DMS79 (cell line): ENCODE measurements at regions not wholly inside any gene's neighbourhood (a gene's known extent, or its start where the extent isn't known, plus 50 kb on each side); places are given as distances from the start of the nearest gene placed in this dataset.

Experiments
- DNase-seq: peaks from one replicate; lab custom pipeline; 2025; lab: John Stamatoyannopoulos, UW

- no peak for DNase-seq
Measured at GRCh38 chr2:111219285-111219684, 98.6 kb downstream of the BCL2L11 start.

GRCh38 chr2:111219734-111220505 lies 99.2 kb downstream of the BCL2L11 start:
- DNase-seq, result no peak

GRCh38 chr2:111220962-111221361 lies 100.2 kb downstream of the BCL2L11 start:
- DNase-seq, result no peak

GRCh38 chr2:111221701-111222100 lies 101.0 kb downstream of the BCL2L11 start:
- DNase-seq, result peak; percentile 95

- no peak for DNase-seq
Measured at GRCh38 chr2:111222204-111222866, 101.6 kb downstream of the BCL2L11 start.

- peak; percentile 19 for DNase-seq
Measured at GRCh38 chr2:111225856-111226255, 105.1 kb downstream of the BCL2L11 start.

- peak; percentile 2 for DNase-seq
Measured at GRCh38 chr2:111226876-111227700, 106.4 kb downstream of the BCL2L11 start.

GRCh38 chr2:111227716-111228141 lies 107.0 kb downstream of the BCL2L11 start:
- no peak for DNase-seq

- no peak for DNase-seq
Measured at GRCh38 chr2:111231532-111232252, 111.0 kb downstream of the BCL2L11 start.

GRCh38 chr2:111235192-111236015 lies 114.7 kb downstream of the BCL2L11 start:
- DNase-seq, result peak; percentile 29

- peak; percentile 89 for DNase-seq
Measured at GRCh38 chr2:111236025-111236424, 115.3 kb downstream of the BCL2L11 start.

- no peak for DNase-seq
Measured at GRCh38 chr2:111238296-111238695, 117.6 kb downstream of the BCL2L11 start.

- no peak for DNase-seq
Measured at GRCh38 chr2:111239107-111239506, 118.4 kb downstream of the BCL2L11 start.

- DNase-seq, result no peak
Measured at GRCh38 chr2:111239581-111240249, 119.0 kb downstream of the BCL2L11 start.

- no peak for DNase-seq
Measured at GRCh38 chr2:111243295-111243694, 122.6 kb downstream of the BCL2L11 start.

GRCh38 chr2:111244864-111245263 lies 124.2 kb downstream of the BCL2L11 start:
- DNase-seq, result no peak

- DNase-seq, result no peak
Measured at GRCh38 chr2:111246620-111247061, 125.9 kb downstream of the BCL2L11 start.

- DNase-seq, result no peak
Measured at GRCh38 chr2:111247491-111247890, 126.8 kb downstream of the BCL2L11 start.

- no peak for DNase-seq
Measured at GRCh38 chr2:111249806-111250205, 129.1 kb downstream of the BCL2L11 start.

GRCh38 chr2:111250448-111251030 lies 129.8 kb downstream of the BCL2L11 start:
- DNase-seq, result no peak
